ENCODE measurements at regions not wholly inside any gene's neighbourhood (a gene's known extent, or its start where the extent isn't known, plus 50 kb on each side); places are given as distances from the start of the nearest gene placed in this dataset.
"Not testable (repeated sequence)": the region's sequence is repeated elsewhere in the genome, so short reads cannot be mapped to it uniquely, and the experiment has no call there.

DNA sequence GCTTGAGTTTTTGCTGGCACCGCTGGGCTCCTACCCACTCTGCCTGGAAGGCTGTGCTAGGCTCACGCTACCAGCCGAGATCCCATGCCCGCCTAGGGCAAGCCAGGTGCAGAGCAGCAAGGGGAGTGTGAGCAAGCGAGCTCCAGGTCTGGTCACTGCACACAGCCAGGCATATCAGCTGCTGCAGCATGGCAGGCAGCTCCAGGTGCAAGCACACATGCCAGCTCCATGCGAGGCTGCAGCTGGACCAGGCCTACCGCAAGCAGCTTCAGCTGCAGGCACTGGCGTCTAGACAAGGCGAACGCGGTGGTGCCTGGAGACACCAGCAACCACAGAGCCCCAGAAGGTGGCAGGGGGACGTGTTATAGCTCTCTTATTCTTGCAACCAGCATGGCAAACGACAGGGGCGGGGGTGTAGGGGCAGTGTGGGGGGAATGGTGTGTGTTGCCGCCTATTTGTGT lies 614.7 kb upstream of the EPHA5 start:
- TF ChIP-seq, protein P1, sequence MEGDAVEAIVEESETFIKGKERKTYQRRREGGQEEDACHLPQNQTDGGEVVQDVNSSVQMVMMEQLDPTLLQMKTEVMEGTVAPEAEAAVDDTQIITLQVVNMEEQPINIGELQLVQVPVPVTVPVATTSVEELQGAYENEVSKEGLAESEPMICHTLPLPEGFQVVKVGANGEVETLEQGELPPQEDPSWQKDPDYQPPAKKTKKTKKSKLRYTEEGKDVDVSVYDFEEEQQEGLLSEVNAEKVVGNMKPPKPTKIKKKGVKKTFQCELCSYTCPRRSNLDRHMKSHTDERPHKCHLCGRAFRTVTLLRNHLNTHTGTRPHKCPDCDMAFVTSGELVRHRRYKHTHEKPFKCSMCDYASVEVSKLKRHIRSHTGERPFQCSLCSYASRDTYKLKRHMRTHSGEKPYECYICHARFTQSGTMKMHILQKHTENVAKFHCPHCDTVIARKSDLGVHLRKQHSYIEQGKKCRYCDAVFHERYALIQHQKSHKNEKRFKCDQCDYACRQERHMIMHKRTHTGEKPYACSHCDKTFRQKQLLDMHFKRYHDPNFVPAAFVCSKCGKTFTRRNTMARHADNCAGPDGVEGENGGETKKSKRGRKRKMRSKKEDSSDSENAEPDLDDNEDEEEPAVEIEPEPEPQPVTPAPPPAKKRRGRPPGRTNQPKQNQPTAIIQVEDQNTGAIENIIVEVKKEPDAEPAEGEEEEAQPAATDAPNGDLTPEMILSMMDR (conservative IDR thresholded peaks at IDR 0.05; ENCODE audit: low read depth, low read length) = no peak
- no peak overlapping the region for H3K4me3 ChIP-seq (ENCODE audit: low read depth, low read length)
- no peak for DNase-seq (ENCODE audit: low read depth)

DNA sequence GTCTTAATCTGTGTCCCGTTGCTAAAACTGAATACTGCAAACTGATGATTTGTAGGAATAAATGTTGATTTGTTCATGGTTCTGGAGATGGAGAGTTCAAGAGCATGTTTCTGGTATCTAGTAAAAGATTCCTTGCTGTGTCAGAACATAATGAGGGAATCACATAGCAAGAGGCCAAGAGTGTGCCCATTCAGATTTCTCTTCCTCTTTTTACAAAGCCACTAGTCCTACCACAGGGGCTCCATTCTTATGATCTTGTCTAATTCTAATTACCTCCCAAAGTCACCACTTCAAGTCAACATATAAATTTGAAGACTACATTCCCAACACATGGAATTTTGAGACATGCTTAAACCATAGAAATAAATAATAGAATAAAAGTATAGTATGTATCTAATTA lies 608.8 kb upstream of the EPHA5 start:
- H3K4me3 ChIP-seq (ENCODE audit: low read depth, low read length) = no peak overlapping the region
- no peak for DNase-seq (ENCODE audit: low read depth)
- TF ChIP-seq, protein P1 (conservative IDR thresholded peaks at IDR 0.05; ENCODE audit: low read depth, low read length) = no peak

DNA sequence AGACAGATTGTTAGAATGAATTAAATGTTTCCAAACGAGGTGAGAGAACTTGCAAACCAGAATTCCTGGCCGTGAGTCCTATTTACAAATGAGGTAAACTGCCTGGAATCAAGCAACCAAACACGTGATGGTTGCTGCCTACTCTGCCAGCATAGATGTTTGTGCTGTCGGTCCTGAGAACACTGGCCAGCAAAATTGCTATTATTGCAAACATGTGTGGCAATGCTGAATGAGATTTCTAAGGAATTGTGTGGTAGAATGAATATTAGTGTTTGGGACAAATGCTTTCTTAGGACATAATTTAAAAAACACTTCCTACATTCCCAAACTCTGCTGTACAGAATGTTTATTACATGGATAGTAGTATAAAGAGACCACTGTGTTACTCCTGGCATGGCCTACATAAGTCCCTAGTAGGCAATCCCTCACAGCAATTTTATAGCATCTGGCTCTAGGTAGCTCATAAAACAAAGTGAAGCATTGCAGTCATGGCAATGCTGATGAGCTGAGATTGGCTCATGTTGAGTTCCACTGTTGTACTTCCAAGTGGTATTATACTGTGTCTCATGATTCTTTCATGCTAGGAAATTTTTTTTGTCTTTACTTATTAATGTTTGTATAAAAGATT lies 605.2 kb upstream of the EPHA5 start:
- TF ChIP-seq, protein P1 (conservative IDR thresholded peaks at IDR 0.05; ENCODE audit: low read depth, low read length) = no peak
- DNase-seq (ENCODE audit: low read depth) = peak; percentile 11
- no peak overlapping the region for H3K4me3 ChIP-seq (ENCODE audit: low read depth, low read length)

DNA sequence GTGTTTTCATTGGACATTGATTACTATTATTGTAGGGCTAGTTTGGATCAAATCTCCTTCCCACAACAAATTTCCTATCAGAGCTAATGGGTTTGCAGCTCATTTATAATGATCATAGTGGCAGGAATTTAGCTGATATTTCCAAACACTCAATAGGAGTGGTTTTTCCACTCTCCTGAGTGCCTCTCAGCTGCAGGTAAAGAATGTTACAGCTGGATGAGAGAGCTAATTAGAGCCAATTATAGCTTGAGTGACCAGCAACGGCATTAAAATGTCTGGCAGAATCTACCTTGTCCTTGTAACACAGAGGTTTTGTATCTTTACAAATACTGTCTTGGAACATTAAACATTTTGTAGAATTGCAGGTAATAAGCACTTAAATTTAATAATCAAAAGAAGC lies 602.8 kb upstream of the EPHA5 start:
- no peak for DNase-seq (ENCODE audit: low read depth)
- no peak overlapping the region for H3K4me3 ChIP-seq (ENCODE audit: low read depth, low read length)
- TF ChIP-seq, protein P1 (conservative IDR thresholded peaks at IDR 0.05; ENCODE audit: low read depth, low read length) = no peak

DNA sequence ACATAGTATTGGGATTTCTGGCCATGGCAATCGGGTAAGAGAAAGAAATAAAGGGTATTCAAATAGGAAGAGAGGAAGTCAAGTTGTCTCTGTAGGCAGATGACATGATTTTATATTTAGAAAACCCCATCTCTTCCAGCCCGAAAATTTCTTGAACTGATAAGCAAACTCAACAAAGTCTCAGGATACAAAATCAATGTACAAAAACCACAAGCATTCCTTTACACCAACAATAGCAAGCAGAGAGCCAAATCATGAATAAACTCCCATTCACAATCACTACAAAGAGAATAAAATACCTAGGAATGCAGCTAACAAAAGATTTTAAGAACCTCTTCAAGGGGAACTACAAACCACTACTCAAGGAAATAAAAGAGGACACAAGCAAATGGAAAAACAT lies 600.1 kb upstream of the EPHA5 start:
- not testable (repeated sequence) for H3K4me3 ChIP-seq (ENCODE audit: low read depth, low read length); DNase-seq (ENCODE audit: low read depth)

DNA sequence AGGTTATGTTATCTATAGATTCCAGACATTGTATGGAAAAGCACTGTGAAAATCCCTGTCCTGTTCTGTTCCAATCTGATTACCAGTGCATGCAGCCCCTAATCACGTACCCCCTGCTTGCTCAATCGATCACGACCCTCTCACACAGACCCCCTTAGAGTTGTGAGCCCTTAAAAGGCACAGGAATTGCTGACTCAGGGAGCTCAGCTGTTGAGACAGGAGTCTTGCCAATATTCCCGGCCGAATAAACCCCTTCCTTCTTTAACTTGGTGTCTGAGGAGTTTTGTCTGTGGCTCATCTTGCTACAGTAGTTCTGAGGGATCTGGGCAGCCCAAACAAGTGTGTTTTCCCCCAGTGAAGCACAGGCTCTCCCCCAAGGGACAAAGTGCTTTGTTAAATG lies 596.3 kb upstream of the EPHA5 start:
- not testable (repeated sequence) for H3K4me3 ChIP-seq (ENCODE audit: low read depth, low read length); DNase-seq (ENCODE audit: low read depth)

DNA sequence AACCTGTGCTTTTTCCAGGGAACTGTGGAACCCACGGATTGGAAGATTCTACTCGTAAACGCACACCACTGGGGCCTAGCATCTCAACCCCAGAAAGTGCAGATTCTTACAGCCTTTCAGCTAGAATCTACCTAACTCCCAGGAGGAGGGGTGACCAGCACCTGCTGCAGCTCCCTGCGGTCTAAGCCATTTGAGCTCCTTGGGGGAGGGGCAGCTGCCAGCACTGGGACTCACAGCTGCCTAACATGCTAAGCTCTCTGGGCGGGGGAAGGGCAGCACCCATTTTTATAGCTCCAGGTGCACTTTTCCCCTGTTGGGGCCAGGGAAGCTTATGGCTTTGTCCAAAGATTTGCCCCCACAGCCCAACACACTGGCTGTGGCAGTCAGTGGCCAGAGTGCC lies 595.7 kb upstream of the EPHA5 start:
- H3K4me3 ChIP-seq (ENCODE audit: low read depth, low read length) = no peak overlapping the region
- no peak for DNase-seq (ENCODE audit: low read depth)
- TF ChIP-seq, protein P1 (conservative IDR thresholded peaks at IDR 0.05; ENCODE audit: low read depth, low read length) = no peak

DNA sequence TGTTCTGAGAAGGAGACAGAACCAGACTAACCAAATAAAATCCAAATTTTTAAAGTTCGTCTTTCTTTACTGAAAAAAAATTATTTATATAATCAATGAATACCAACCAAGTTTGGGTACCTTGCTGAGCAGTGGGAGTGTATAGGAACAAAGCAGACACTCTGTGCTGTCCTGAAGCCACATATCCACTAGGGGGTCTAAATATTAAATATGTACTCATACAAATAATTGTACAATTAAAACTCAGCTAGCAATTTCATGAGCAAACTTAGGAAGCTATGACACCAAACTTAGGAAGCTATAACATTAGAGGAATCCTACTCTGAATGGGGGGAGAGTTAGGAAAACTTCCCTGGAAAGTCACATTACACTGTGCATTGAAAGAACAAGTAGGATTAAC lies 582.0 kb upstream of the EPHA5 start:
- TF ChIP-seq, protein P1 (conservative IDR thresholded peaks at IDR 0.05; ENCODE audit: low read depth, low read length) = peak; percentile 44
- peak; percentile 22 for DNase-seq (ENCODE audit: low read depth)
- no peak overlapping the region for H3K4me3 ChIP-seq (ENCODE audit: low read depth, low read length)

Data from choroid plexus epithelial cell (primary cell).